ENCODE measurements at regions not wholly inside any gene's neighbourhood (a gene's known extent, or its start where the extent isn't known, plus 50 kb on each side); places are given as distances from the start of the nearest gene placed in this dataset.

DNA sequence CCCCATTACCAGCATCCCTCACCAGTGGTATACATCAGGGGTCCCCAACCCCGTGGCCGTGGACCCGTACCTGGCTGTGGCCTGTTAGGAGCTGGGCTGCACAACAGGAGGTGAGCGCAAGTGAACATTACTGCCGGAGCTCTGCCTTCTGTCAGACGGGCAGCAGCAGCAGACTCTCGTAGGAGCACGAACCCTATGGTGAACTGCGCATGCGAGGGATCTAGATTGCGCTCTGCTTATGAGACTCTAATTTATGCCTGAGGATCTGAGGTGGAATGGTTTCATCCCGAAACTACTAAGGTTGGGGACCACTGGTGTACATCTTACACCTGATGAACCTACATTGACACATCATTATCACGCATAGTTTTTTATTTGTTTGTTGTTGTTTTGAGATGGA lies 52.8 kb upstream of the DHX15 start:
- Histone ChIP-seq H3K4me1 (ENCODE audit: control insufficient read depth in 2 of 2, insufficient read depth in 2 of 2, low read length in 2 of 2) (peaks cover 4 to 10% of the 10 kb centered on the region in 2 donors), H3K9ac (ENCODE audit: low read depth in 1 of 2, low read length in 2 of 2) (no peak overlapping the region), H3K27ac (ENCODE audit: low read depth in 2 of 2, low read length in 2 of 2) (no peak overlapping the region), H3K27me3 (ENCODE audit: control insufficient read depth in 2 of 2, insufficient read depth in 2 of 2, low read length in 2 of 2) (peaks cover 0 to 2% of the 10 kb centered on the region in 2 donors), H3K36me3 (ENCODE audit: control insufficient read depth in 2 of 2, insufficient read depth in 2 of 2, low read length in 2 of 2) (no peaks in the 10 kb centered on the region), H3K9me3 (ENCODE audit: control insufficient read depth in 2 of 2, low read length in 2 of 2) (no peaks in the 10 kb centered on the region), H3K4me3 (ENCODE audit: low read length in 2 of 2) (no peak overlapping the region)

- Histone ChIP-seq H3K36me3 (ENCODE audit: control insufficient read depth in 2 of 2, insufficient read depth in 2 of 2, low read length in 2 of 2) (no peaks in the 10 kb centered on the region), H3K27ac (ENCODE audit: low read depth in 2 of 2, low read length in 2 of 2) (no peak overlapping the region), H3K9ac (ENCODE audit: low read depth in 1 of 2, low read length in 2 of 2) (no peak overlapping the region), H3K4me3 (ENCODE audit: low read length in 2 of 2) (no peak overlapping the region), H3K27me3 (ENCODE audit: control insufficient read depth in 2 of 2, insufficient read depth in 2 of 2, low read length in 2 of 2) (peaks cover 0 to 2% of the 10 kb centered on the region in 2 donors), H3K4me1 (ENCODE audit: control insufficient read depth in 2 of 2, insufficient read depth in 2 of 2, low read length in 2 of 2) (peaks cover 4 to 10% of the 10 kb centered on the region in 2 donors), H3K9me3 (ENCODE audit: control insufficient read depth in 2 of 2, low read length in 2 of 2) (no peaks in the 10 kb centered on the region)
These were observed 54.1 kb upstream of the DHX15 start for GRCh38 chr4:24638396-24638875.

DNA sequence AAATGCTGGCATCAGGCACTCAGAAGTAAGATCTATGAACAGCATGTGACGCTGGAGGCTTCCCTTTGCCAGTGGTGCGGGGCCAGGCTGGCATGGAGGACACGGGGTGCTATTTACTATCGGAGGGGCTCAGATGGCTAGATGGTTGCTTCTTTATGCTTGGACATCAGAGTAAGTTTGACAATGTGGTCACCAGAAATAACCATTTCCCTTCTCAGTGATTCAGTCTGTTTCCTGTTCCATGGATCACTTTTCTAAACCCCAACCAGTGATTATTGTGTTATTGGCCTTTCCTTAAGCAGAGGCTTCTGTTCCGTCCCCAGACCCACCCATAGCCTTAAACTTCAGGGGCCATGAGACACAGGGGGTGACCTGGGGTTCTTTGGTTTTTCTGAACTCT lies 55.4 kb upstream of the DHX15 start:
- Histone ChIP-seq H3K27me3 (ENCODE audit: control insufficient read depth in 2 of 2, insufficient read depth in 2 of 2, low read length in 2 of 2) (peaks cover 0 to 2% of the 10 kb centered on the region in 2 donors), H3K4me1 (ENCODE audit: control insufficient read depth in 2 of 2, insufficient read depth in 2 of 2, low read length in 2 of 2) (peaks cover 9 to 10% of the 10 kb centered on the region in 2 donors), H3K9me3 (ENCODE audit: control insufficient read depth in 2 of 2, low read length in 2 of 2) (no peaks in the 10 kb centered on the region), H3K36me3 (ENCODE audit: control insufficient read depth in 2 of 2, insufficient read depth in 2 of 2, low read length in 2 of 2) (no peaks in the 10 kb centered on the region), H3K4me3 (ENCODE audit: low read length in 2 of 2) (no peak overlapping the region), H3K27ac (ENCODE audit: low read depth in 2 of 2, low read length in 2 of 2) (peak overlapping the region; percentile 3 to 42), H3K9ac (ENCODE audit: low read depth in 1 of 2, low read length in 2 of 2) (no peak overlapping the region)

- peaks cover 10 to 14% of the 10 kb centered on the region in 2 donors for H3K4me1 ChIP-seq (ENCODE audit: control insufficient read depth in 2 of 2, insufficient read depth in 2 of 2, low read length in 2 of 2)
- H3K9me3 ChIP-seq (ENCODE audit: control insufficient read depth in 2 of 2, low read length in 2 of 2): no peaks in the 10 kb centered on the region
- H3K27me3 ChIP-seq (ENCODE audit: control insufficient read depth in 2 of 2, insufficient read depth in 2 of 2, low read length in 2 of 2): peaks cover 0 to 2% of the 10 kb centered on the region in 2 donors
- H3K9ac ChIP-seq (ENCODE audit: low read depth in 1 of 2, low read length in 2 of 2): no peak overlapping the region
- no peaks in the 10 kb centered on the region for H3K36me3 ChIP-seq (ENCODE audit: control insufficient read depth in 2 of 2, insufficient read depth in 2 of 2, low read length in 2 of 2)
- H3K4me3 ChIP-seq (ENCODE audit: low read length in 2 of 2): no peak overlapping the region
- H3K27ac ChIP-seq (ENCODE audit: low read depth in 2 of 2, low read length in 2 of 2): peak overlapping the region; percentile 3 to 42
These were observed 56.0 kb upstream of the DHX15 start for GRCh38 chr4:24640366-24640765.

- Histone ChIP-seq H3K27ac (ENCODE audit: low read depth in 2 of 2, low read length in 2 of 2) (no peak overlapping the region), H3K27me3 (ENCODE audit: control insufficient read depth in 2 of 2, insufficient read depth in 2 of 2, low read length in 2 of 2) (peaks cover 0 to 2% of the 10 kb centered on the region in 2 donors), H3K9me3 (ENCODE audit: control insufficient read depth in 2 of 2, low read length in 2 of 2) (no peaks in the 10 kb centered on the region), H3K9ac (ENCODE audit: low read depth in 1 of 2, low read length in 2 of 2) (no peak overlapping the region), H3K4me3 (ENCODE audit: low read length in 2 of 2) (no peak overlapping the region), H3K36me3 (ENCODE audit: control insufficient read depth in 2 of 2, insufficient read depth in 2 of 2, low read length in 2 of 2) (no peaks in the 10 kb centered on the region), H3K4me1 (ENCODE audit: control insufficient read depth in 2 of 2, insufficient read depth in 2 of 2, low read length in 2 of 2) (peaks cover 14 to 21% of the 10 kb centered on the region in 2 donors)
These were observed 58.7 kb upstream of the DHX15 start for GRCh38 chr4:24642981-24643547.

- Histone ChIP-seq H3K4me1 (ENCODE audit: control insufficient read depth in 2 of 2, insufficient read depth in 2 of 2, low read length in 2 of 2) (peaks cover 14 to 21% of the 10 kb centered on the region in 2 donors), H3K9ac (ENCODE audit: low read depth in 1 of 2, low read length in 2 of 2) (no peak overlapping the region)
These were observed 59.6 kb upstream of the DHX15 start for GRCh38 chr4:24643774-24644520.

DNA sequence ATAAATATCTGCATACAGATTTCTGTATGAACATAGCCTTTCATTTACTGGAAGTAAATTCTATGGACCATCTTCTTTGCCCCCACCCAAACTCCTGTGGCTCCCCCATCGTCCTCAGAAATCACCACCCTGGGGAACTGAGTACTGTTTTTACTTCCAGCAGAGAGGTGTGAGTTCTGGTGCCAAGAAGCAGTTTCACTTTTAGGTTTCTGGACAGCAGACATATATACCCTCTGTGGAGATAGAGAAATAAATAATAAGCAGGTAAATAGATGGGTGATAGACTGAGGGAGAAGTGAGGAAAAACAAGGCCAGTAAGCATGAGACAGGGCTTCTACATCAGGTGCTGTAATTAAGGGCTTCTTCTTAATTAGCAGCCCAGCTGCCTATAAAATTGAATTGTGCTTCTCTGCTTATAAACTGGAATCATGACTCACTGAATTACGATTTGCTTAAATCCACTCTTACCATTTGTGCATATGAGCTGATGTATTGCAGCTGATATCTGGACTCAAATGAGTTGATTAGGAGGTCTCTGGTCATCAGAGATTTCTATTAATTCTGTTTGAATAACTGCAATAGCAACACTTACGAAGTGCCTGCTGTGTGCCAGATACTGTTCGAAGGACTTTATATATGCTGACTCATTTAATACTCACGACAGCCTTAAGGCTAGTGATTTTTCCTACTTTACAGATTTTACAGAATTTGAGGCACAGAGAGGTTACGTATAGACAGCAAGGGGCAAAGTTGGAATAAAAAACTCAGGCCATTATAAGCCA lies 60.8 kb upstream of the DHX15 start:
- Histone ChIP-seq H3K9me3 (ENCODE audit: control insufficient read depth in 2 of 2, low read length in 2 of 2) (no peaks in the 10 kb centered on the region), H3K4me3 (ENCODE audit: low read length in 2 of 2) (peak overlapping the region in 1 of 2 donors; percentile 23), H3K9ac (ENCODE audit: low read depth in 1 of 2, low read length in 2 of 2) (no peak overlapping the region), H3K27ac (ENCODE audit: low read depth in 2 of 2, low read length in 2 of 2) (no peak overlapping the region), H3K27me3 (ENCODE audit: control insufficient read depth in 2 of 2, insufficient read depth in 2 of 2, low read length in 2 of 2) (no peaks in the 10 kb centered on the region), H3K36me3 (ENCODE audit: control insufficient read depth in 2 of 2, insufficient read depth in 2 of 2, low read length in 2 of 2) (no peaks in the 10 kb centered on the region), H3K4me1 (ENCODE audit: control insufficient read depth in 2 of 2, insufficient read depth in 2 of 2, low read length in 2 of 2) (peaks cover 7 to 19% of the 10 kb centered on the region in 2 donors)

More at GRCh38 chr4:24643774-24644520, 59.6 kb upstream of the DHX15 start:
- H3K36me3 ChIP-seq (ENCODE audit: control insufficient read depth in 2 of 2, insufficient read depth in 2 of 2, low read length in 2 of 2): no peaks in the 10 kb centered on the region
- H3K27me3 ChIP-seq (ENCODE audit: control insufficient read depth in 2 of 2, insufficient read depth in 2 of 2, low read length in 2 of 2): peaks cover 0 to 2% of the 10 kb centered on the region in 2 donors
- no peaks in the 10 kb centered on the region for H3K9me3 ChIP-seq (ENCODE audit: control insufficient read depth in 2 of 2, low read length in 2 of 2)
- H3K4me3 ChIP-seq (ENCODE audit: low read length in 2 of 2): no peak overlapping the region
- H3K27ac ChIP-seq (ENCODE audit: low read depth in 2 of 2, low read length in 2 of 2): no peak overlapping the region

DNA sequence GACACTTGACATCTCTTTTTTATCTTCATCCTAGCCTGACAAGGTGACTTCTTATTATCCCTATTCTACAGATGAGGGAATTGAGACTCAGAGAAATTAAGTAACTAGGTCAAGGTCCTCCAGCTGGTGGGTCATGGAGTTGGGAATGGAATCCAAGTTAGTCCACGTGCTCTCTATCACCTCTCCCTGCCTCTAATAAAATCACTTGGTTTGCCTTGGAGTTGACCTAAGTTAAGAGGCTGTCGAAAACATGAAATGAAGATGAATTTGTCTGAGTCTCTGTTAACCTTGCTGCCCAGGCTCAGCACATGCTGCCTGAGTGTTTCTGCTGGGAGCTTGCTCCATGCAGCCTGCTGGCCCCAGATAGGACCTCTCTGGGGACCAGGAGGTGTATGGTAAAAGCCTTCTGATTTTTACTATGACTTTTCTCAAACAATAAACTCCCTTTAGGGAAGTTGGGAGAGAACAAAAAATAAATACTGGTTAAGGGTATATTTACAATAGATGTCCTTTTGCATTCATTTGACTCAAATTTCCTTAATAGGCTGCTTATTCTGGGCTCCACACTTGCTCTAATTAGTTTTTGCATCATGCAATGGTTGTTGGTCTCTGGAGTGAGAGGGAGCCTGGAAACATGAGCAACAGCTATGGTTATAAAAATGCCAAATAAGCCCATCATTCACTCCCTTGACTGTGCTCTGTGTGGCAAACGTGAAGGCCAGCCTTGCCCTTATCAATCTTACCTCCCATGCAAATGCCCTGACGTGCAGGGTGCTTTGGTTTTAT lies 61.6 kb upstream of the DHX15 start:
- Histone ChIP-seq H3K4me3 (ENCODE audit: low read length in 2 of 2) (no peak overlapping the region), H3K4me1 (ENCODE audit: control insufficient read depth in 2 of 2, insufficient read depth in 2 of 2, low read length in 2 of 2) (peaks cover 7 to 17% of the 10 kb centered on the region in 2 donors), H3K36me3 (ENCODE audit: control insufficient read depth in 2 of 2, insufficient read depth in 2 of 2, low read length in 2 of 2) (no peaks in the 10 kb centered on the region), H3K27ac (ENCODE audit: low read depth in 2 of 2, low read length in 2 of 2) (no peak overlapping the region), H3K9ac (ENCODE audit: low read depth in 1 of 2, low read length in 2 of 2) (no peak overlapping the region), H3K9me3 (ENCODE audit: control insufficient read depth in 2 of 2, low read length in 2 of 2) (no peaks in the 10 kb centered on the region), H3K27me3 (ENCODE audit: control insufficient read depth in 2 of 2, insufficient read depth in 2 of 2, low read length in 2 of 2) (no peaks in the 10 kb centered on the region)

DNA sequence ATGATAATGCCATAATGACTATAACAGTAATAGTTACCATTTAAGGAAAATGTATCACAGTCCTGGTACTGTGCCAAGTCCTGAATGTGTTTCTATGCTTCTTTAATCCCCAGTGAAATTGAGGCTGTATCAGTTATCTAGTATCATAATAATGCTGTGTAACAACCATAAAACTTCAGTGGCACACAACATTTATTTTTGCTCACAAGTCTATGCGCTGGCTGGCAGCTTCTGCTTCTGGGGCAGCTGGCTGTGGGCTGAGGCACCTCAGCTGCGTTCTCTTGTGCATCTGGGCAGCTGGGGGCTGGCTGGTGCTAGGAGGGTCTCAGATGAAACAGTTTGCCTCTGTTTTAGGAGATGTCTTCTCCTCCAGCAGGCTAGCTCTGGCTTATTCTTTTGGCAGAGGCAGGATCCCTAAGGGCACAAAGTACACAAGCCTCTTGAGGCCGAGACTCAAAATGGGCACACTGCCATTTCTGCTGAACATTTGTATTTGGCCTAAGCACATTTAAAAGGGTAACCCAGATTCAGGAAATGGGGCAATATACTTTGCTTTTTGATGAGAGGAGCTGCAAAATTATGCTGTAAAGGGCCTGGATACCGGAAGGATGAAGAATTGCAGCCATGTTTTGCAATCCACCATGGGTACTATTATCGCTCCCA lies 62.6 kb upstream of the DHX15 start:
- Histone ChIP-seq H3K36me3 (ENCODE audit: control insufficient read depth in 2 of 2, insufficient read depth in 2 of 2, low read length in 2 of 2) (no peaks in the 10 kb centered on the region), H3K9ac (ENCODE audit: low read depth in 1 of 2, low read length in 2 of 2) (no peak overlapping the region), H3K4me3 (ENCODE audit: low read length in 2 of 2) (no peak overlapping the region), H3K27me3 (ENCODE audit: control insufficient read depth in 2 of 2, insufficient read depth in 2 of 2, low read length in 2 of 2) (no peaks in the 10 kb centered on the region), H3K27ac (ENCODE audit: low read depth in 2 of 2, low read length in 2 of 2) (no peak overlapping the region), H3K4me1 (ENCODE audit: control insufficient read depth in 2 of 2, insufficient read depth in 2 of 2, low read length in 2 of 2) (peaks cover 7 to 17% of the 10 kb centered on the region in 2 donors), H3K9me3 (ENCODE audit: control insufficient read depth in 2 of 2, low read length in 2 of 2) (no peaks in the 10 kb centered on the region)

All from mucosa of rectum (tissue), 2 donors.